SIG-M5 treated with dmso at 0.1 percent for 504 hours (cell line): ENCODE measurements at regions not wholly inside any gene's neighbourhood (a gene's known extent, or its start where the extent isn't known, plus 50 kb on each side); places are given as distances from the start of the nearest gene placed in this dataset.

Experiments
- DNase-seq: peaks from one replicate; lab custom pipeline; 2025; ENCODE audit not compliant: unreplicated experiment; lab: John Stamatoyannopoulos, UW

DNA sequence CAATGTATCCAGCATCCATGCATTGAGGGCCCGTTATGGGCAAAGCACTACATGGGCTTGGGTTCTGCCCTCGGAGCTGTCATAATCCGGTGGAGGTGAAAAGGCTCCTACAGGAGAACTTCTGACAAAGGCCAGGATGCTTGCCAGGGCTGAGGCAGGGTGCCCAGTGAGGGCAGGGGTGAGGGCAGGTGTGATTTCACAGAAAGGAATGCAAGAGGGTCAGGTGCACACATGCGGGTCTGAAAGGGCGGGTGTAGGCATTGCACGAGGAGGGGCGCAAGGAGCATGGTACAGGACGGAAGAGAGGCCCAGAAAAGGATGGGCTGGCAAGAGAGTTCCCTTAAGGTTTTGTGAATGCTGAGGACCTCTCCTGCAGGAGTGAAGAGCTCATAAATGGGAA is 348.0 kb downstream of the BTBD3 start:
- no peak for DNase-seq

DNA sequence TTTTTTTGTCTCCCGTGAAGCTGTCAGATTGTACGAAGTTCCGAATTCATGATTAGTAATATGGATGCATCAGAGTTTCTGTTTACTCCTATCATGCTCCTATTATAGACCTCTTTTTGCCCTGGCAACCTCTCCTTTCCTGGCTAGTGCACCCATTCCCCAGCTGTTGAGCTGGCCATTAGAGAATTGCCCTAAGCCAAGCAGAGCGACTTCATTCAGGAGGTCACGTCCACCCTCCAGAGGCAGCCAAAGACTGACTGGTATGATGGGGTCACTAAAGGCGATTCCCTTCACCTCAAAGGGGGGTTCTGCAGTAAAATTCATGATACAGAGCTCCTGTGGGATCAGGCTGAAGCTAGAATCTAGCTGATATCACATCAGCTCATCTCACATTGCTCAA is 351.9 kb downstream of the BTBD3 start:
- DNase-seq = no peak

- no peak for DNase-seq
These were observed 353.2 kb downstream of the BTBD3 start for GRCh38 chr20:12270863-12271262.

DNA sequence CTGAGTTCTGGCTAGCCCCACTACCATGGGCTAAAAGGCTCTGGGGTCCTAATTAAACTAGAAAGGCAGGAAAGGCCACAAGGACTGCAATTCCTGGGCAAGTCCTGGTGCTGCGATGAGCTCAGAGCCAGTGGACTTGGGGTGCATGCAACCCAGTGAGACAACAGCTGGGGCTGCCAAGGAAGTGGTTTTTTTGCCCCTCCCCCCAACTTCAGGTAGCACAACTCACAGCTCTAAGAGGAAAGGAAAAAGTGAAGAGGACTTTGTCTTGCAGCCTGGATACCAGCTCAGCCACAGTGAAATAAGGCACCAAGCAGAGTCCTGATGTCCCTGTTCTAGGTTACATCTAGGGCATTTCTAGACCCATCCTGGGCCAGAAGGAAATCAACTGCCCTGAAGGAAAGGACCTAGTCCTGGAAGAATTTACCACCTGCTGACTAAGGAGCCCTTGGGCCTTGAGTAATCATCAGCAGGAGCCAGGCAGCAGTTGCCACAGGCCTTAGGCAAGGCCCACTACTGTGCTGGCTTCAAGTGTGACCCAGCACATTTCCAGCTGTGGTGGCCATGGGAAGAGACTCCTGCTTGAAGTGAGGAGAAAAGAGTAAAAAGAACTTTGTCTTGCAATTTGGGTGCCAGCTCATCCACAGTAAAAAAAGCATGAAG is 358.4 kb downstream of the BTBD3 start:
- no peak for DNase-seq

DNA sequence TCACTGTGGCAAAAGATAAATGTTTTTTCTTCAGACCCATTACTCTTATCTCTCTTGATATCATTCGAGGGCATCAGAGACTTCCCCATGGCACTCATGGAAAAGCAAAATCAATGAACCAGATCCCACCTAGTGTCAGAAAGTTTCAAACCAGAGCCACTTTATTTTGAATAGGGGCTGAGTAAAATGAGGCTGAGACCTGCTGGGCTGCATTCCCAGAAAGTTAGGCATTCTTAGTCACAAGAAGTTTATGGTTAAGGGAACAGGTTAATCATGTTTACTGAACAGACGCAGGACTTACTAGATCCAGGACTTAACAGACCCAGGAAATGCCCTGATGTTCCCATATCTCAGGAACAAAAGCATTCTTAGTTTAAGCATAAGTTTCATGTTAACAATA is 369.9 kb downstream of the BTBD3 start:
- peak; percentile 7 for DNase-seq

GRCh38 chr20:12289465-12289864 is 371.8 kb downstream of the BTBD3 start:
- DNase-seq = no peak

DNA sequence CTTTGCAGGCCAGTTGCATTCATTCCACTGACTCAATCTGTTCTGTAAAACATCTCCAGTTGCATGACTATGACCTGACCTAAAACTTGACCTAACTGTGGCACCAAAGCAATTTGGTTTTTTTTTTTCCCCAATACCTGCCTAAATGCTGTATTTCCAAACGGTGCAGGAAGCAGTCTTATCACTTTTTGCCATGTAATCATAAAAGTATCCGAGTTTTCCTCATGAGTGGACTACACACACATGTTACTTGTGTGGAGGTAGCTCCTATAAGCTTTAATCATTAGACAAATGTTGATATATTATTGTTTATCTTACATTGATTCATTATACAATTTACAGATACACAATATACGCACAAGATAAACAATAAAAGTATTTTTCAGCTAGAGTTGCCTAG is 373.7 kb downstream of the BTBD3 start:
- DNase-seq = no peak

- no peak for DNase-seq
These were observed 376.2 kb downstream of the BTBD3 start for GRCh38 chr20:12293900-12294299.

GRCh38 chr20:12294678-12295077 is 377.0 kb downstream of the BTBD3 start:
- no peak for DNase-seq

GRCh38 chr20:12305188-12305950 is 387.7 kb downstream of the BTBD3 start:
- DNase-seq = no peak

DNA sequence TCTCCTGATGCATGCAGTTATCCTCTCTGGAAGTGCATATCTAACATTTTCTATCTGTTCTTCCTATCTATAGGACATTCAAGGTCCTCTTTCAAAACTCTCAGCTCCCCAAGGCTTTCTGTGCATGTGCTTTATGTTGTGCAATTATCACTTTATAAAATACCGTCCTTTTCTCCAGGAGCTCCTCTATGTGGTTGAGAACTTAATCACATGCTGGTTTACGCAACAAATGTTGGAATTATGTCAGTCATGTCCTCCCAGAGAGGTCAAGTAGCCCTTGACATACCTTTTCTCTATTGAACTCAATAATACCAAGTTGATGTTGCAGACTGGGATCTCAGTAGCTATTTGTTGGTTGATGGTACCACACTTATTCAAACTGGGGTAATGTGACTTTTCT is 388.4 kb downstream of the BTBD3 start:
- no peak for DNase-seq

GRCh38 chr20:12311094-12311865 is 393.6 kb downstream of the BTBD3 start:
- DNase-seq = no peak

GRCh38 chr20:12315652-12316051 is 398.0 kb downstream of the BTBD3 start:
- no peak for DNase-seq

DNA sequence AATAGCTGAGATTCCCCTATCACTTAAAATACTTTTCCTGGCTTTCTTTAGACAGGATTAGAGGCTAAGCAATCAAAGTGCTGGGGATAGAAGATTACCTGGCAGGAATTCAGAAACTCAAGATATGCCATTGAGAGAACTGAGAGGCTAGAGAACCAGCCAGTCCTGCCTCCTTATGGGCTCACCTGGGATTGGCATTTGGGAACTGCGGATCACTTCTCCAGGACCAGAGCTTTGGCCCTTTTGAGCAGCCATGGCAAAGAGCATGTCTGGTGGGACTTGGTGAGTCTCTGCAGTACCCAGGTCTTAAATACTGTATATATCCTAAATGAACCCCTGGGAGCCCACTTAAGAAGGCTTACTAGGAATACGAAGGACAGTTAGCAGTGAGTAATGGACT is 399.1 kb downstream of the BTBD3 start:
- DNase-seq = no peak

DNA sequence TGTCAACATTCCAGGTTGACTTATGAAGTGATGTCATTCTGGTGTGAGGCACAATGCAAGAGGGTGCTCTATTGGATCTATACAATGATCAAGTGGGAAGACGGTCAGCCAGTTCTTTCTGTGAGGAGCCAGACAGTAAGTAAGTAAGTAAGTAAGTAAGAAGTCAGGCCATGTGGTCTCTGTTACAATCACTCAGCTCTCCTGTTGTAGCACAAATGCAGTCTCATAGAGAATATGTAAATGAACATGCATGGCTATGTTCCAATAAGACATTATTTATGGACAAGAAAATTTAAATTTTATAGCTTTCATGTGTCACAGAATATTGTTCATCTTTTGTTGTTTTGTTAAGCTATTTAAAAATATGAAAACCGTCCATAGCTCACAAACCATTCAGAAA is 399.7 kb downstream of the BTBD3 start:
- DNase-seq = no peak

- DNase-seq = no peak
These were observed 400.4 kb downstream of the BTBD3 start for GRCh38 chr20:12318043-12318442.

DNA sequence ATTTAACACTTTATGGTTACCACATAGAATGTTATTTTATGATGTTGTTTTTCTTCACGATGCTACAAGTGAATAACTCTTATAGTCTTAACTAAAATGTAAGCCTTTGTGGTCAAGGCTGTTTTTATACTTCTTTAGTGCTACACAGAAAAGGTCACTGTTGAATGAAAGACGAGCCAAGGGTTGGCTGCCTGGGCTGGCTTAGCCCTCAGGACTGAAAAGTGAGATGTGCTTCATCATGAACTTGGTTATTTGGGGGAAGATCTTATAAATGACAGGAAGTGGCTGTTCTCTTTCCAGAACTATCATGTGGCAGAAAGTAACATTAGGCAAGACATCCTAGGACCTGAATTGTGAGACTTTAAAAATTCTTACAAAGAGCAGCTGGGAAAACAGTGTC is 404.0 kb downstream of the BTBD3 start:
- no peak for DNase-seq

DNA sequence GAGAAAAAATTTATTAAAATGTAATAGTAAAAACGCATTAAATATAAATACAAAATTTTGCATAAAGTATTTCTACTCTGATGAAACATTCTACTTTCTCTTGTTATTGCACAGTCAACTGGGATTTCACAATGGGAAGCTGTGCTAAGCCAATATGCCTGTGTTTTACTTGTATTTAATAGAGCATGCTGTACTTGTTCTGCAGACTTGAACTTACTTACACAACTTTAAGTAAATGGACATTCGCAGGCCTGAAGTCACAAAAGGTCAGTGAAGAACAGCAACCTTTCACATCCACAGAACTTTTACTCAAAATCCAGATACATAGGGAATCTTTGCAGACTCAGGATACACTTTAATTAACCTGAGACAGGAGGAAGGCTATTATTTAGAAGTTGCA is 409.5 kb downstream of the BTBD3 start:
- DNase-seq = no peak

DNA sequence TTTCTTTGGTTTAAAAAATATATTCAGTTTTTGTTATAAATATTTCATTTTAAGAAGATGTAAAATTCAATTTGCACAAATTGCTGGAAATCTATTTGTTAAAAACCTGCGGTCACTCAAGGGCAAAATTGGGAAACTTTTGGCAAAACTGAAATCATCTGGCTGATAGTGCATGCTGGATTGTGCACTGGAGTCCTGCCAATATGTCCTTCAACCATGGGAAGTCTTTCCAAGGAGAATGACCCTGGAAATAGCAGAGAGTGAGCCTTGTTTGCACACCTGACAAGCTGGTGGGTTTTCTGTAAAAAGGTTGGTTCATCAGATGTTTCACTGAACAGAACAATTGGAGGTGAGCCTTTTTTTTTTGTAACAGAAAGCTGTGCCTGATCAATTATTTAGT is 413.5 kb downstream of the BTBD3 start:
- DNase-seq = no peak

- no peak for DNase-seq
These were observed 419.9 kb downstream of the BTBD3 start for GRCh38 chr20:12337601-12338000.

GRCh38 chr20:12345978-12346377 is 428.3 kb downstream of the BTBD3 start:
- DNase-seq = no peak

DNA sequence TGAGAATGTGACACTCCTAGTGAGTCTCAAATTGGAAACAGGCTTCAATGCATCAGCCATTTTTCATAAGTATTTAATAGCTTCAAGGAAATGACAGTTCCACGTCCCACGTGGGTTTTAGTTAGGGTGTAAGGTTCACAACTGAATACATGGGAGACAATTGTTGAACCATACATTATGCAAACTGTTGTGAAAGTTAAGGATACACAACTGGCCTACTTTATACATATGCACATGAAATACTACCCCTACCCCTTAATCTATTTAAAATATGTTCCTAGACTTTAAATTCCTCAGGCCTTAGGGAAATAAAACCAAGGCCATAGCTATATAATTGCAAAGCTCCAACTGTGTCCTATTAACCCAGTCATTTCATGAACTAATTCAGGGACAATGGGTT is 436.1 kb downstream of the BTBD3 start:
- no peak for DNase-seq
